HL-60 (cell line): ENCODE measurements at regions not wholly inside any gene's neighbourhood (a gene's known extent, or its start where the extent isn't known, plus 50 kb on each side); places are given as distances from the start of the nearest gene placed in this dataset.
"Not testable (repeated sequence)": the region's sequence is repeated elsewhere in the genome, so short reads cannot be mapped to it uniquely, and the experiment has no call there.

Source experiments
- DNase-seq, 2 experiments: peaks; one replicate each; pipeline ENCODE4 v3.0.0-alpha.2; 2010 to 2020; ENCODE audit warnings: low read depth in 1 of 2, low spot score in 1 of 2
- H3K27ac ChIP-seq: fragments of 250-450 bp; sonication (Bioruptor Pico); replicated peaks from 2 replicates; pipeline ENCODE4 v1.5.1; 2020; ENCODE audit warnings: mild to moderate bottlenecking, moderate library complexity
- H3K27me3 ChIP-seq: fragments of 250-450 bp; sonication (Bioruptor Pico); 2 replicates; pipeline ENCODE4 v1.5.1; 2021; ENCODE audit warnings: mild to moderate bottlenecking, moderate library complexity; ENCODE audit not compliant: insufficient read depth, poor library complexity, severe bottlenecking
- H3K4me3 ChIP-seq: replicated peaks from 2 replicates; pipeline ENCODE4 v1.5.1; 2011; ENCODE audit warnings: mild to moderate bottlenecking, control low read depth, low read length; ENCODE audit not compliant: insufficient read depth
- CTCF ChIP-seq: IDR thresholded peaks from one replicate; pipeline ENCODE4 v1.5.1; 2011; ENCODE audit warnings: low read length, control low read depth, inconsistent platforms; ENCODE audit not compliant: insufficient read depth
- GABPA ChIP-seq: IDR thresholded peaks from 2 replicates; pipeline ENCODE4 v1.6.1; 2012; ENCODE audit warnings: low read depth
- POLR2AphosphoS5 ChIP-seq: IDR thresholded peaks from 2 replicates; pipeline ENCODE4 v1.6.1; 2012; ENCODE audit warnings: low read depth
- REST ChIP-seq: IDR thresholded peaks from 2 replicates; pipeline ENCODE4 v1.6.1; 2012; ENCODE audit warnings: low read depth; ENCODE audit not compliant: insufficient replicate concordance
- SPI1 ChIP-seq: IDR thresholded peaks from 2 replicates; pipeline ENCODE4 v1.6.1; 2012; ENCODE audit warnings: low read depth, mild to moderate bottlenecking, borderline replicate concordance

DNA sequence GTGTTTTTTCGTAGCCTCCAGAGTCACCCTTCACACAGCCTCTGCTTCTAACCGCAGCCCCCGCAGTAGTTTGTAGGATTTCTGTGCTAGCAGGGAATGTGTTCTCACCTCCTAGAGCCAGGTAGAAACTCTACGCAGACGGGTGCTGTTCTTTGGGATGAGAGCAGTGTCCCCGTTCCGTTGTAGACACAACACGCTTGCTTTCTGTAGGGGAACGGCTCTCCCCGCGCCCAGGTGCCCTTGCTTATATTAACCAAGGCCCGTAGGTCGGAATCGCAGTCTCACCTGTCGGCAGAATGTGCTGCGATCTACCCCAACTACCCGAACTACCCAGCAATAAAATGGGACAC, 111.8 kb upstream of the NBPF11 start:
- H3K27ac ChIP-seq = no peak overlapping the region
- H3K27me3 ChIP-seq = no peaks in the 10 kb centered on the region
- peak overlapping the region; percentile 50 for H3K4me3 ChIP-seq
- TF ChIP-seq POLR2AphosphoS5 = no peak
- no peak for TF ChIP-seq SPI1
- TF ChIP-seq REST = no peak
- DNase-seq = no peak

DNA sequence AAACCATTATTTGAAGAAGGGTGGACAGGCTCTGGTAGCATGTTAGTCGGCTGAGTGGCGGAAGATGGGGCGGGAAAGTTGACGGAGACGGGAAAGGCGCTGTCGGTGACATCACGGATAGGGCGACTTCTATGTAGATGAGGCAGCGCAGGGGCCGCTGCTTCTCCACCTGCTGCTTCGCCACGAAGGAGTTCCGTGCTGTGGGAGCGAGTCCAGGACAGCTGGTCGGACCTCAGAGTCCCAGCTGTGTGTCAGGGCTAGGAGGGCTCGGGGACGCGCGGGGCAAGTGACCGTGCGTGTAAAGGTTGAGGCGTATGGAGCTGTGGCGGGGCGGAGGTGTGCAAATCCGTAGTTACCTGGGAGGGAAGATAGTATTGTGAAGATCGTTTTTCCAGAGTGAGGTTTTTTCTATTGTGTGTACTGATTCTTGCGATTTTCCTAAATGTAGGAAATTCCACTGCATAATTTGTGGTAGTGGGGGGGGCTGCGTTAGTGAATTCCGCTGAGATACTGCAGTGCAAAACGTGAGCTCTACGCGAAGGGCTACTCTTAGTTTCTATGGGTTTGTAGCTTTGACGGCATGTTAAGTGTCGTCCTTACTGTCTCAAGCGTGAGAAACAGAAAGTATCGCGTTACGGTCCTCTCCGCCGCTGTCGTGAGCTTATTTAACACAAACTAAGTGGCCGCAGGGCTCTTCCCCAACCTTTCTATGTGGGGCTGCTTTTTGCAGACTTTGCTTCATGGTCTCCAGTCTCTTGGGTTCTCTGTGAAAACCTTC, 111.2 kb upstream of the NBPF11 start:
- no peak for TF ChIP-seq CTCF
- TF ChIP-seq REST = no peak
- TF ChIP-seq POLR2AphosphoS5 = peak; percentile 93
- no peak for TF ChIP-seq SPI1
- TF ChIP-seq GABPA = no peak
- DNase-seq = peak; percentile 41 to 65
- Histone ChIP-seq H3K27me3 (no peaks in the 10 kb centered on the region), H3K4me3 (peak overlapping the region; percentile 50), H3K27ac (peak overlapping the region; percentile 74)

- H3K4me3 ChIP-seq, DNase-seq, H3K27ac ChIP-seq, H3K27me3 ChIP-seq: not testable (repeated sequence)
These were observed 109.6 kb upstream of the NBPF11 start for GRCh38 chr1:148261684-148262083.

- H3K27ac ChIP-seq, DNase-seq, H3K4me3 ChIP-seq, H3K27me3 ChIP-seq: not testable (repeated sequence)
These were observed 105.8 kb upstream of the NBPF11 start for GRCh38 chr1:148257886-148258285.

GRCh38 chr1:148254611-148255429, 102.7 kb upstream of the NBPF11 start:
- not testable (repeated sequence) for H3K27me3 ChIP-seq, H3K4me3 ChIP-seq, H3K27ac ChIP-seq
- peak in 1 of 2 experiments; percentile 30 for DNase-seq
- TF ChIP-seq CTCF = peak; percentile 42

DNA sequence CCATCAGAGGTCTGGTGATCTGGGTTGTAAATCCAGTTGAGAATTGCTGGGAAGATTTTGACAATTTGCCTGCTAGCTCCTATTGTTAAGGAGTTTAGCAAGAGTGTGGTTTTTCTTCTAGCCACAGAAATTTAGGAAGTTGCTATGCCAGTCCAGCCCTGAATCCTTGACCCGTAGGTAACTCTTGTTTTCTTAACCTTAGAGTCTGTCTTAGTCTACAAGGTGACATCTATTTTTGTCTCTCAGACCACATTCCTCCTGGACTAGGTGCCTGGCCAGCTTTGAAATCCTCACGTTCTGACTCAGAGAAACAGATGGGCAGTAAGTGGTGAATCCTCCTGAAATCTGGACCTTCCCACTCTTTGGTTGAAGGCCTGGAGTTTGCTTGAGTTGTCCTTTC, 101.7 kb upstream of the NBPF11 start:
- H3K27me3 ChIP-seq, DNase-seq, H3K27ac ChIP-seq, H3K4me3 ChIP-seq: not testable (repeated sequence)

- not testable (repeated sequence) for H3K4me3 ChIP-seq, H3K27me3 ChIP-seq, DNase-seq, H3K27ac ChIP-seq
These were observed 96.7 kb upstream of the NBPF11 start for GRCh38 chr1:148248798-148249197.

DNA sequence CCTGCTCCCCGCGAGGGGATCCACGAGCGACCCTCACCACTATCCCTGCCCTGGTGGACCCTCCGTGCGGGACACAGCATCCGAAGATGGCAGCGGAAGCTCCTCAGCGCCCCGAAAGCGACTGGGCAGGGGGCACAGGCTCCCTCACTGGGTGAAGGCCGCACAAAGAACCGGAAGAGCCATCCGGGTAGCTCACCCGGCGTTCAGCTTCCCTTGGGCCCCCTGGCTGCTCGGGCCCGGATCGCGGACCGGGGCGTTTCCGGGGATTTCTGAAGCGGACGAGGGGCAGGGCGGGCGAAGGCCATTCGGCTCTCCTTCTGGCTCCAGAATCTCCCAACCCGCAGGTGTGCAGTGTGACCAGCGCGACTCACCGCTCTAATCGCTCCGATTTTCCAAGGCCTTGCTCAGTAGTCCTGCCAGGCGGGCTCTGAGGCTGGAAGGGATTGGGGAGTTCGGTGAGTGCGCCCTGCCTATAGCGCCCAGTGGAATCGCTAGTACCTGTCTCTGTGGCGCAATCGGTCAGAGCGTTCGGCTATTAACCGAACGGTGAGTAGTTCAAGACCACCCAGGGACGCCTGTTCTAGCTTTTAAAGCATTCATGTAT, 94.3 kb upstream of the NBPF11 start:
- not testable (repeated sequence) for H3K27me3 ChIP-seq, H3K27ac ChIP-seq, DNase-seq, H3K4me3 ChIP-seq
